Uterus (tissue), 2 donors: ENCODE measurements at regions not wholly inside any gene's neighbourhood (a gene's known extent, or its start where the extent isn't known, plus 50 kb on each side); places are given as distances from the start of the nearest gene placed in this dataset.

Source experiments
- POLR2A ChIP-seq, 2 donors: fragments of 450-650 bp; IDR thresholded peaks; one replicate each; pipeline ENCODE4 v1.6.1; 2016; ENCODE audit warnings: antibody characterized with exemption in 2 of 2, mild to moderate bottlenecking in 1 of 2, moderate library complexity in 1 of 2
- TF ChIP-seq, protein P1 (sequence below), 4 experiments: fragments of 200-600 bp in 2 of 4; fragments of 450-650 bp in 2 of 4; sonication (generic) in 2 of 4; IDR thresholded peaks; one replicate each; pipeline ENCODE4 v1.5.1; 2016 to 2019; ENCODE audit warnings: antibody characterized with exemption in 4 of 4, mild to moderate bottlenecking in 2 of 4, moderate library complexity in 1 of 4

DNA sequence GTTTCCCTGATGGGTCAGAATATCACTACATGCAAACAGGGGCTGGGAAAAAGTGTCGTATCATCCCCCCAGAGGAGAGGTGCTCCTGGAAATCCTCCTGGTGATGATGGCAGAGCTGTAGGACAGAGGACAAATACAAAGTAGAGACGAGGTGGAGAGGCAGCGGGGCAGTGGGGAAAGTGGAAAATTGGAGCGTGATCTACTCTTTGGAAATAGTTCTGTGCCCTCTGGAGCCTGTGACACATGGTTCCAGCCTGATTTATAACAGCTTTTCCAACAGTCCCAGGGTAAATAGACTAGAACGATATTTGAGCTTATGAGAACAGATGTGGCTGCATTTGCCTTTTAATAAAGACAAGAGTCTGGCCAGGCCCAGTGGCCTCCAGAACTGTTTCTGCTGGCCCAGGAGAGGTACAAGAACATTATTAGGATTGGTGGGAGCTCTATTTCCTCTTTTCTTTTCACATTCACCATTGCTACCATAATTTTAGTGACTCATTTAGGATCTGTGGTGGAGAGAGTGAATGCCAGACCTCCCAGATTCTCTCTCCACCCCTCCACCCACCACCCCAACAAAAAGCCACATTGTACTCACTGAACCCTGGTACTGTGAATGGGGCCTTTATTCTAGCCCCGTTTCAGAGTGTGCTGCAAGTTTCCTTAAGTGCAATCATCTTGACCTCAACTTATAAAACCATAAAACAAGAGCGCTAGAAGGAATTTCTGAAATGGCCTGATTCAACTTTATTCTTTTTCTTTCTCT is 78.3 kb downstream of the BTBD3 start:
- TF ChIP-seq, protein P1, sequence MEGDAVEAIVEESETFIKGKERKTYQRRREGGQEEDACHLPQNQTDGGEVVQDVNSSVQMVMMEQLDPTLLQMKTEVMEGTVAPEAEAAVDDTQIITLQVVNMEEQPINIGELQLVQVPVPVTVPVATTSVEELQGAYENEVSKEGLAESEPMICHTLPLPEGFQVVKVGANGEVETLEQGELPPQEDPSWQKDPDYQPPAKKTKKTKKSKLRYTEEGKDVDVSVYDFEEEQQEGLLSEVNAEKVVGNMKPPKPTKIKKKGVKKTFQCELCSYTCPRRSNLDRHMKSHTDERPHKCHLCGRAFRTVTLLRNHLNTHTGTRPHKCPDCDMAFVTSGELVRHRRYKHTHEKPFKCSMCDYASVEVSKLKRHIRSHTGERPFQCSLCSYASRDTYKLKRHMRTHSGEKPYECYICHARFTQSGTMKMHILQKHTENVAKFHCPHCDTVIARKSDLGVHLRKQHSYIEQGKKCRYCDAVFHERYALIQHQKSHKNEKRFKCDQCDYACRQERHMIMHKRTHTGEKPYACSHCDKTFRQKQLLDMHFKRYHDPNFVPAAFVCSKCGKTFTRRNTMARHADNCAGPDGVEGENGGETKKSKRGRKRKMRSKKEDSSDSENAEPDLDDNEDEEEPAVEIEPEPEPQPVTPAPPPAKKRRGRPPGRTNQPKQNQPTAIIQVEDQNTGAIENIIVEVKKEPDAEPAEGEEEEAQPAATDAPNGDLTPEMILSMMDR (IDR thresholded peaks at IDR 0.05): no peak
- TF ChIP-seq POLR2A (IDR thresholded peaks at IDR 0.05): no peak
